DOHH2 (cell line): ENCODE measurements at regions not wholly inside any gene's neighbourhood (a gene's known extent, or its start where the extent isn't known, plus 50 kb on each side); places are given as distances from the start of the nearest gene placed in this dataset.

Experiments used
- EZH2phosphoT487 ChIP-seq: fragments of 200-600 bp; sonication (generic); IDR thresholded peaks from 2 replicates; pipeline ENCODE4 v1.6.1; 2017; ENCODE audit warnings: borderline replicate concordance, mild to moderate bottlenecking, antibody characterized with exemption, low read length, moderate library complexity, mixed read lengths
- TF ChIP-seq, protein P1 (sequence below): fragments of 200-600 bp; sonication (generic); IDR thresholded peaks from one replicate; pipeline ENCODE4 v1.5.1; 2014; ENCODE audit warnings: antibody characterized with exemption, mild to moderate bottlenecking, low read depth, low read length; ENCODE audit not compliant: poor library complexity, severe bottlenecking

DNA sequence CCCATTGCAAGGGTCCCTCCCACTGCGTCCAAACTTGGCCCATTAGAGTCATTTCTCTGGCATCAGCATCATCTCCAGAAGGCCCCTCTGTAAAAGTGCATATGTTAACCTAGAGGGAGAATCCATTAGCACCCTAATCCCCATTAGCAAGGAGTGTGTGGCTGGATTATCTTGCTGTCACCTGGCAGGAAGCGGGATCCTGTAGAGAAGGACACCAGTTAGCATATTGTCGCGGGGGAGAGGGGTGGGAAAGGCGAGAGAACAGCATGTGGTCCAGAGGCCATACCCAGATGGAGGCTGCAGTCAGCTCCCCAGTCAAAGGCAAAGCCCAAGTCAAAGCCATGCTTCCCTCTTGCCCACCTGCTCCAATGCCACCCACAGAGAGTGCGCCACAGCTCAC lies 64.0 kb downstream of the OLIG1 start:
- TF ChIP-seq, protein P1, sequence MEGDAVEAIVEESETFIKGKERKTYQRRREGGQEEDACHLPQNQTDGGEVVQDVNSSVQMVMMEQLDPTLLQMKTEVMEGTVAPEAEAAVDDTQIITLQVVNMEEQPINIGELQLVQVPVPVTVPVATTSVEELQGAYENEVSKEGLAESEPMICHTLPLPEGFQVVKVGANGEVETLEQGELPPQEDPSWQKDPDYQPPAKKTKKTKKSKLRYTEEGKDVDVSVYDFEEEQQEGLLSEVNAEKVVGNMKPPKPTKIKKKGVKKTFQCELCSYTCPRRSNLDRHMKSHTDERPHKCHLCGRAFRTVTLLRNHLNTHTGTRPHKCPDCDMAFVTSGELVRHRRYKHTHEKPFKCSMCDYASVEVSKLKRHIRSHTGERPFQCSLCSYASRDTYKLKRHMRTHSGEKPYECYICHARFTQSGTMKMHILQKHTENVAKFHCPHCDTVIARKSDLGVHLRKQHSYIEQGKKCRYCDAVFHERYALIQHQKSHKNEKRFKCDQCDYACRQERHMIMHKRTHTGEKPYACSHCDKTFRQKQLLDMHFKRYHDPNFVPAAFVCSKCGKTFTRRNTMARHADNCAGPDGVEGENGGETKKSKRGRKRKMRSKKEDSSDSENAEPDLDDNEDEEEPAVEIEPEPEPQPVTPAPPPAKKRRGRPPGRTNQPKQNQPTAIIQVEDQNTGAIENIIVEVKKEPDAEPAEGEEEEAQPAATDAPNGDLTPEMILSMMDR: no peak
- no peak for TF ChIP-seq EZH2phosphoT487
